ENCODE measurements at regions not wholly inside any gene's neighbourhood (a gene's known extent, or its start where the extent isn't known, plus 50 kb on each side); places are given as distances from the start of the nearest gene placed in this dataset.

DNA sequence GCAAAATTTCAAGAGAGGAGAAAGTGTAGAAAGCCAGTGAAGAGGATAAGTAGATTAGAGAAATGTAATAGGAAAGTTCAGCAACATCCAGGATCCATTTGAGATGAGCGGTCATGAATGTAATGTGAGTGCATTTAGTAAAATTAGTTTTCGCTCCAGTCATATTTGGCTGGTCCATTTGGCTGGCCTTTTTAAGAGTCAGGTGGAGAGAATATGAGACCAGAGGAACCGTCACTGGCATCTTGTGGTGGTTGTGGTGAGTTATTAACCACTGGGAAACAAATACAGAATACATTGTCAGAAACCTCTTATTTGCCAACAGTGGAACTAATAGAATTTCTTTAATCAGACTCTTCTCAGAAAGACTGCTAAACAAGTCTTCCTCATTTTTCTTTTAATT lies 1064.3 kb upstream of the CDH2 start:
- no peak for DNase-seq (ENCODE audit: low read depth in 1 of 2, low spot score in 1 of 2)
- H3K27me3 ChIP-seq, result no peaks in the 10 kb centered on the region
- no peak overlapping the region for H3K27ac ChIP-seq
- H3K4me3 ChIP-seq, result no peak overlapping the region
- TF ChIP-seq CTCF (IDR thresholded peaks at IDR 0.05; ENCODE audit: low read depth, low read length), result no peak
- H3K9me3 ChIP-seq (ENCODE audit: low read depth), result no peaks in the 10 kb centered on the region
- H3K4me1 ChIP-seq (ENCODE audit: low read depth), result no peaks in the 10 kb centered on the region
- H3K36me3 ChIP-seq, result no peaks in the 10 kb centered on the region

DNA sequence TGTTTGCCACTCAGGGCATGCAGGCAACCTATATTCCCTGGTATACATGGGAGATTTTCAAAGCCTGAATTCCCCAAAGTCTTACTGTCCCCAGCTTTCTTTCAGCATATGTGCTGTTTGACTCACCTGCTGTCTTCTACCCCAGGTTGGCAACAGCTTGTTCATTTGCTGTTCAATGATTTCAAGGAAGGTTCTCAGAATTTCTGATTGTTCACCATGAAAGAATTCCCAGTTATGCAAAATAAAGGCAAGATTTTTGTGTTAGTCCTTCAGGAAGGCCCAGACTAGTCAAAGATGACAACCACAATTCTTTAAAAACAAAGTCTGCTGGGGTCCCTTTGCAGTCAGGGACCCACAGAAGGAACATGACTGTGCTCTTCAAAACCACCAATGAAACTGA lies 1057.8 kb upstream of the CDH2 start:
- Histone ChIP-seq H3K4me3 (no peak overlapping the region), H3K4me1 (ENCODE audit: low read depth) (no peaks in the 10 kb centered on the region), H3K27ac (no peak overlapping the region), H3K9me3 (ENCODE audit: low read depth) (no peaks in the 10 kb centered on the region), H3K36me3 (no peaks in the 10 kb centered on the region), H3K27me3 (no peaks in the 10 kb centered on the region)
- no peak for DNase-seq (ENCODE audit: low read depth in 1 of 2, low spot score in 1 of 2)
- no peak for TF ChIP-seq CTCF (IDR thresholded peaks at IDR 0.05; ENCODE audit: low read depth, low read length)

DNA sequence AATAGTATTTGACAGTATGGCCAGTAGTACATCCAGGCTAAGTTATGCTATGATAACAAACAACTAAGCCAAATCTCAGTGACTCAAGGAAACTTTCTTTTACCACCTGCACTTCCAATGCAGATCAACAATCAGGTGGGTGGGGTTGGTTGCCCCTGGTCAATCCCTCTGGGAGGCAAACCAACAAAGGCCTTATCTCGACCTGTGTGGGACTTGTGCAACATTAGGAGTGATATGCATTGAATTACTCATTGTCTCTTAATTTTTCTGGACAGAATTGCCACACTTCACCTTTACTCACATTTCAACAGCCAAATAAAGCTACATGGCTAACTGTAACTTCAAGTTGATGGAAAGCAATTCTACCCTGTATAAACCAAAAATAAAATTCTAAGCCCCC lies 1049.3 kb upstream of the CDH2 start:
- H3K27me3 ChIP-seq, result no peaks in the 10 kb centered on the region
- peak in 1 of 2 donors; percentile 42 for DNase-seq (ENCODE audit: low read depth in 1 of 2, low spot score in 1 of 2)
- no peak overlapping the region for H3K4me3 ChIP-seq
- H3K27ac ChIP-seq, result no peak overlapping the region
- no peaks in the 10 kb centered on the region for H3K4me1 ChIP-seq (ENCODE audit: low read depth)
- H3K9me3 ChIP-seq (ENCODE audit: low read depth), result no peaks in the 10 kb centered on the region
- TF ChIP-seq CTCF (IDR thresholded peaks at IDR 0.05; ENCODE audit: low read depth, low read length), result no peak
- no peaks in the 10 kb centered on the region for H3K36me3 ChIP-seq

GRCh38 chr18:29225351-29225750 lies 1048.4 kb upstream of the CDH2 start:
- Histone ChIP-seq H3K4me3 (no peak overlapping the region), H3K4me1 (ENCODE audit: low read depth) (no peaks in the 10 kb centered on the region), H3K9me3 (ENCODE audit: low read depth) (no peaks in the 10 kb centered on the region), H3K27me3 (no peaks in the 10 kb centered on the region), H3K27ac (no peak overlapping the region), H3K36me3 (no peaks in the 10 kb centered on the region)
- peak in 1 of 2 donors; percentile 61 for DNase-seq (ENCODE audit: low read depth in 1 of 2, low spot score in 1 of 2)
- TF ChIP-seq CTCF (IDR thresholded peaks at IDR 0.05; ENCODE audit: low read depth, low read length), result no peak

GRCh38 chr18:29218091-29218490 lies 1041.2 kb upstream of the CDH2 start:
- Histone ChIP-seq H3K9me3 (ENCODE audit: low read depth) (no peaks in the 10 kb centered on the region), H3K27me3 (no peaks in the 10 kb centered on the region), H3K4me1 (ENCODE audit: low read depth) (no peaks in the 10 kb centered on the region), H3K36me3 (no peaks in the 10 kb centered on the region), H3K27ac (no peak overlapping the region), H3K4me3 (no peak overlapping the region)
- no peak for DNase-seq (ENCODE audit: low read depth in 1 of 2, low spot score in 1 of 2)
- TF ChIP-seq CTCF (IDR thresholded peaks at IDR 0.05; ENCODE audit: low read depth, low read length), result no peak
